SK-N-SH (cell line): ENCODE measurements at regions not wholly inside any gene's neighbourhood (a gene's known extent, or its start where the extent isn't known, plus 50 kb on each side); places are given as distances from the start of the nearest gene placed in this dataset.

Experiments used
- CTCF ChIA-PET: fragments of 300-600, 350-600 bp; formaldehyde crosslinking; extraction: SDS; loops from one replicate; lab custom pipeline; 2021; lab: Yijun Ruan, JAX
- POLR2A ChIA-PET: fragments of 350-600 bp; sonication (Branson Sonifier 250); formaldehyde crosslinking; extraction: SDS; loops from one replicate; lab custom pipeline; 2020; ENCODE audit warnings: antibody characterized with exemption, inconsistent platforms; lab: Yijun Ruan, JAX
- DNase-seq: peaks from one replicate; pipeline ENCODE4 v3.0.0; 2012
- H2AFZ ChIP-seq: fragments of 200-600 bp; sonication (generic); 2 replicates; pipeline ENCODE4 v1.8.1; 2016; ENCODE audit warnings: antibody characterized with exemption, mild to moderate bottlenecking, low read depth
- H3F3A ChIP-seq: fragments of 200-600 bp; sonication (generic); replicated peaks from 2 replicates; pipeline ENCODE3; 2016; ENCODE audit warnings: antibody characterized with exemption, mild to moderate bottlenecking; ENCODE audit not compliant: insufficient read depth
- H3K27ac ChIP-seq, 2 experiments: fragments of 200-500 bp in 1 of 2; fragments of 200-600 bp in 1 of 2; sonication (Bioruptor generic) in 1 of 2; sonication (generic), shearing (Covaris generic) in 1 of 2; 2 replicates each; pipeline versions ENCODE4 v1.5.1 to v1.6.1; 2014 to 2016; ENCODE audit warnings: low read depth in 2 of 2, inconsistent platforms in 1 of 2, low read length in 1 of 2, mild to moderate bottlenecking in 1 of 2, mixed read lengths in 1 of 2
- H3K27me3 ChIP-seq: fragments of 200-600 bp; sonication (generic), shearing (Covaris generic); 2 replicates; pipeline ENCODE4 v1.6.1; 2016; ENCODE audit warnings: mixed run types; ENCODE audit not compliant: insufficient read depth
- H3K36me3 ChIP-seq, 2 experiments: fragments of 200-500 bp in 1 of 2; fragments of 200-600 bp in 1 of 2; sonication (Bioruptor generic) in 1 of 2; sonication (generic) in 1 of 2; replicated peaks in 1 of 2; 2 replicates each; pipeline versions ENCODE3 to v1.5.1; 2014 to 2016; ENCODE audit warnings: low read length in 1 of 2, mild to moderate bottlenecking in 1 of 2; ENCODE audit not compliant: insufficient read depth in 2 of 2, control insufficient read depth in 1 of 2
- H3K4me1 ChIP-seq, 2 experiments: fragments of 200-500 bp in 1 of 2; fragments of 200-600 bp in 1 of 2; sonication (Bioruptor generic) in 1 of 2; sonication (generic), shearing (Covaris generic) in 1 of 2; 2 replicates each; pipeline versions ENCODE4 v1.5.1 to v1.6.1; 2014 to 2016; ENCODE audit warnings: low read depth in 1 of 2, low read length in 1 of 2, mixed run types in 1 of 2; ENCODE audit not compliant: insufficient read depth in 2 of 2, control insufficient read depth in 1 of 2
- H3K4me2 ChIP-seq: fragments of 200-600 bp; sonication (generic), shearing (Covaris generic); 2 replicates; pipeline ENCODE4 v1.6.1; 2017; ENCODE audit warnings: mixed run types
- H3K4me3 ChIP-seq, 2 experiments: fragments of 200-500 bp in 1 of 2; fragments of 200-600 bp in 1 of 2; sonication (Bioruptor generic) in 1 of 2; sonication (generic), shearing (Covaris generic) in 1 of 2; 2 replicates each; pipeline versions ENCODE4 v1.5.1 to v1.8.1; 2014 to 2016; ENCODE audit warnings: low read depth in 2 of 2, inconsistent platforms in 1 of 2, low read length in 1 of 2, mild to moderate bottlenecking in 1 of 2, mixed read lengths in 1 of 2, moderate library complexity in 1 of 2
- H3K79me2 ChIP-seq: fragments of 200-600 bp; sonication (generic); 2 replicates; pipeline ENCODE4 v1.8.1; 2017; ENCODE audit warnings: mild to moderate bottlenecking; ENCODE audit not compliant: insufficient read depth
- H3K9ac ChIP-seq: fragments of 200-600 bp; sonication (generic); 2 replicates; pipeline ENCODE4 v1.6.1; 2017; ENCODE audit warnings: mixed run types
- H3K9me2 ChIP-seq: fragments of 200-600 bp; sonication (generic); 2 replicates; pipeline ENCODE4 v1.6.1; 2017; ENCODE audit warnings: mixed run types
- H3K9me3 ChIP-seq: fragments of 200-600 bp; sonication (generic); 2 replicates; pipeline ENCODE4 v1.6.1; 2017; ENCODE audit warnings: mixed run types, mild to moderate bottlenecking, moderate library complexity
- H4K20me1 ChIP-seq: fragments of 200-600 bp; sonication (generic); 2 replicates; pipeline ENCODE4 v1.6.1; 2017; ENCODE audit warnings: mild to moderate bottlenecking, mixed run types; ENCODE audit not compliant: insufficient read depth
- CTCF ChIP-seq: fragments of 200-600 bp; sonication (generic); IDR thresholded peaks from 2 replicates; pipeline ENCODE4 v1.6.1; 2017; ENCODE audit warnings: antibody characterized with exemption, mild to moderate bottlenecking, moderate library complexity
- ELF1 ChIP-seq: IDR thresholded peaks from 2 replicates; pipeline ENCODE4 v1.4.0; 2012
- EZH2phosphoT487 ChIP-seq: fragments of 200-600 bp; sonication (generic); IDR thresholded peaks from 2 replicates; pipeline ENCODE4 v1.6.1; 2017; ENCODE audit warnings: low read depth, mixed run types, mild to moderate bottlenecking, antibody characterized with exemption, moderate library complexity, borderline replicate concordance
- FOXJ3 ChIP-seq: sonication (generic); formaldehyde crosslinking; IDR thresholded peaks from 2 replicates; pipeline ENCODE4 v1.5.1; 2020; ENCODE audit warnings: mild to moderate bottlenecking, missing genetic modification reagents
- GABPA ChIP-seq: IDR thresholded peaks from 2 replicates; pipeline ENCODE4 v1.4.0; 2012; ENCODE audit warnings: low read depth, mild to moderate bottlenecking
- GATA2 ChIP-seq: sonication (generic); formaldehyde crosslinking; IDR thresholded peaks from 2 replicates; pipeline ENCODE4 v1.5.0; 2020; ENCODE audit warnings: mild to moderate bottlenecking, missing genetic modification reagents
- MEF2A ChIP-seq: IDR thresholded peaks from 2 replicates; pipeline ENCODE4 v1.4.0; 2012; ENCODE audit warnings: low read depth, borderline replicate concordance
- MXI1 ChIP-seq: IDR thresholded peaks from 2 replicates; pipeline ENCODE4 v1.6.1; 2012; ENCODE audit warnings: mild to moderate bottlenecking, low read depth, low read length, improper control_type of control experiment
- PBX3 ChIP-seq: IDR thresholded peaks from 2 replicates; pipeline ENCODE4; 2012
- POLR2AphosphoS5 ChIP-seq: IDR thresholded peaks from 2 replicates; pipeline ENCODE4 v1.6.1; 2012; ENCODE audit warnings: low read depth, low read length
- REST ChIP-seq: IDR thresholded peaks from 2 replicates; pipeline ENCODE4 v1.6.1; 2012; ENCODE audit warnings: mild to moderate bottlenecking, low read depth, low read length, moderate library complexity
- RFX5 ChIP-seq: IDR thresholded peaks from 2 replicates; pipeline ENCODE4 v1.6.1; 2012; ENCODE audit warnings: mild to moderate bottlenecking, improper control_type of control experiment, low read length
- RXRA ChIP-seq: IDR thresholded peaks from 2 replicates; pipeline ENCODE4 v1.4.0; 2012; ENCODE audit warnings: low read depth, mild to moderate bottlenecking, borderline replicate concordance
- SMC3 ChIP-seq: IDR thresholded peaks from 2 replicates; pipeline ENCODE4 v1.6.1; 2012; ENCODE audit warnings: low read depth, low read length, improper control_type of control experiment
- TCF12 ChIP-seq: IDR thresholded peaks from 2 replicates; pipeline ENCODE4 v1.4.0; 2012
- USF1 ChIP-seq: IDR thresholded peaks from 2 replicates; pipeline ENCODE4 v1.4.0; 2012; ENCODE audit warnings: low read depth, borderline replicate concordance
- USF2 ChIP-seq: fragments of 150-350 bp; IDR thresholded peaks from 2 replicates; pipeline ENCODE4 v1.6.1; 2017; ENCODE audit warnings: antibody characterized with exemption, low read length, low read depth, borderline replicate concordance
- YY1 ChIP-seq: IDR thresholded peaks from 2 replicates; pipeline ENCODE4 v1.4.0; 2012; ENCODE audit warnings: low read depth, mild to moderate bottlenecking
- ZBTB33 ChIP-seq: IDR thresholded peaks from 2 replicates; pipeline ENCODE4 v1.4.0; 2012; ENCODE audit warnings: low read depth, borderline replicate concordance
- WGBS: methylation state at CpG from one replicate; pipeline ENCODE4 v1.1.6; 2017; ENCODE audit warnings: low lambda C conversion rate; 5-methylcytosine and 5-hydroxymethylcytosine counted together

- POLR2A ChIA-PET, result no interaction called here
- WGBS, result 8% methylated on average over 1 of the region's 1 CpG
- Histone ChIP-seq H3K4me2 (no peak overlapping the region), H3K36me3 (no peaks in the 10 kb centered on the region), H3K9ac (no peak overlapping the region), H3K9me3 (no peaks in the 10 kb centered on the region), H2AFZ (no peak overlapping the region), H3K27me3 (no peaks in the 10 kb centered on the region), H3K79me2 (no peaks in the 10 kb centered on the region), H3K4me3 (no peak overlapping the region), H3F3A (no peaks in the 10 kb centered on the region), H4K20me1 (no peaks in the 10 kb centered on the region), H3K27ac (no peak overlapping the region)
- DNase-seq, result no peak
- TF ChIP-seq SMC3, result no peak
- TF ChIP-seq, all 33 proteins: peak for 0
- CTCF ChIA-PET, result no interaction called here
- no peaks in the 10 kb centered on the region for H3K9me2 ChIP-seq
- no peaks in the 10 kb centered on the region for H3K4me1 ChIP-seq
Observed at GRCh38 chr6:166046982-166047381, 120.7 kb downstream of the TBXT start.

GRCh38 chr6:166046226-166046625, 121.4 kb downstream of the TBXT start:
- H3K9ac ChIP-seq, result no peak overlapping the region

More at GRCh38 chr6:166046226-166046625, 121.4 kb downstream of the TBXT start:
- ChIA-PET POLR2A (no interaction called here), CTCF (no interaction called here)
- H3K4me1 ChIP-seq, result no peaks in the 10 kb centered on the region
- H3K9me3 ChIP-seq, result no peaks in the 10 kb centered on the region
- no peaks in the 10 kb centered on the region for H3K79me2 ChIP-seq
- H4K20me1 ChIP-seq, result no peaks in the 10 kb centered on the region
- H3K27ac ChIP-seq, result no peak overlapping the region
- no peak overlapping the region for H3K4me2 ChIP-seq
- no peak overlapping the region for H3K4me3 ChIP-seq
- H3F3A ChIP-seq, result no peaks in the 10 kb centered on the region
- 29% methylated on average over 2 of the region's 2 CpGs for WGBS
- no peaks in the 10 kb centered on the region for H3K36me3 ChIP-seq
- no peaks in the 10 kb centered on the region for H3K9me2 ChIP-seq
- H3K27me3 ChIP-seq, result no peaks in the 10 kb centered on the region
- no peak for DNase-seq
- no peak overlapping the region for H2AFZ ChIP-seq
- TF ChIP-seq SMC3 (no peak), PBX3 (no peak), REST (no peak), YY1 (no peak), RXRA (no peak), GABPA (no peak), POLR2AphosphoS5 (no peak), EZH2phosphoT487 (no peak), GATA2 (no peak), TCF12 (no peak), ELF1 (no peak), CTCF (no peak), USF1 (no peak), FOXJ3 (CRISPR knock-in tag) (no peak), MEF2A (no peak), RFX5 (no peak), USF2 (no peak), ZBTB33 (no peak), MXI1 (no peak)
- TF ChIP-seq, all 33 proteins: peak for 0
